Transverse colon (tissue), 4 donors: ENCODE measurements at regions not wholly inside any gene's neighbourhood (a gene's known extent, or its start where the extent isn't known, plus 50 kb on each side); places are given as distances from the start of the nearest gene placed in this dataset.

ENCODE experiments used
- DNase-seq: peaks from one replicate; pipeline ENCODE4 v3.0.0-alpha.2; 2019
- H3K27ac ChIP-seq, 4 donors: fragments of 200-600 bp; sonication (generic); 2 replicates each; pipeline ENCODE4 v1.5.1; 2016 to 2018; ENCODE audit warnings: inconsistent platforms in 4 of 4
- H3K27me3 ChIP-seq: fragments of 200-600 bp; sonication (generic); 2 replicates; pipeline ENCODE4 v1.5.1; 2017; ENCODE audit warnings: inconsistent platforms
- H3K36me3 ChIP-seq, 4 donors: fragments of 200-600 bp; sonication (generic); 2 replicates each; pipeline ENCODE4 v1.5.1; 2017 to 2019; ENCODE audit warnings: inconsistent platforms in 4 of 4
- H3K4me1 ChIP-seq, 4 donors: fragments of 200-600 bp; sonication (generic); 2 replicates each; pipeline ENCODE4 v1.5.1; 2017 to 2020; ENCODE audit warnings: inconsistent platforms in 4 of 4
- H3K4me3 ChIP-seq, 4 donors: fragments of 200-600 bp; sonication (generic); 1 replicate in 1 of 4; 2 replicates in 3 of 4; pipeline versions ENCODE4 v1.5.1 to v1.6.1; 2017 to 2019; ENCODE audit warnings: inconsistent platforms in 4 of 4
- H3K9me3 ChIP-seq, 2 donors: fragments of 200-600 bp; sonication (generic); 2 replicates each; pipeline ENCODE4 v1.5.1; 2017 to 2019; ENCODE audit warnings: inconsistent platforms in 2 of 2
- EP300 ChIP-seq: sonication (generic); formaldehyde crosslinking; IDR thresholded peaks from one replicate; pipeline ENCODE4 v1.6.1; 2017; ENCODE audit warnings: antibody characterized with exemption, low read depth
- POLR2A ChIP-seq: fragments of 450-650 bp; IDR thresholded peaks from one replicate; pipeline ENCODE4 v1.6.1; 2016; ENCODE audit warnings: antibody characterized with exemption, mild to moderate bottlenecking, moderate library complexity
- POLR2AphosphoS5 ChIP-seq, 3 donors: sonication (generic); formaldehyde crosslinking; IDR thresholded peaks; one replicate each; pipeline ENCODE4 v1.6.1; 2016; ENCODE audit warnings: antibody characterized with exemption in 3 of 3
- WGBS, 2 donors: methylation state at CpG; one replicate each; pipeline ENCODE4 v1.1.5; 2018; ENCODE audit warnings: low coverage in 1 of 2; 5-methylcytosine and 5-hydroxymethylcytosine counted together
- in situ Hi-C, 4 donors: fragments of 200-750 bp; cut with MboI; loops; one replicate each; pipeline versions ENCODE4 v1.15.0 to v1.15.1; 2017; ENCODE audit warnings: low sequenced_read_pairs in 3 of 4, low pct_ligation_motif_present in 1 of 4, low pct_unique_long_range_greater_than_20kb in 1 of 4
- intact Hi-C: fragments of 100-400 bp; cut with DNase I; formaldehyde crosslinking; loops from one replicate; pipeline ENCODE4 v1.15.1; 2023; ENCODE audit warnings: low total_unique reads
- TF ChIP-seq, protein P1 (sequence below), 5 experiments: fragments of 200-600 bp in 3 of 5; fragments of 450-650 bp in 2 of 5; sonication (generic) in 3 of 5; IDR thresholded peaks; 1 replicate in 2 of 5; 2 replicates in 3 of 5; pipeline ENCODE4 v1.5.1; 2016 to 2017; ENCODE audit warnings: antibody characterized with exemption in 5 of 5, inconsistent platforms in 3 of 5, mild to moderate bottlenecking in 2 of 5, moderate library complexity in 1 of 5

DNA sequence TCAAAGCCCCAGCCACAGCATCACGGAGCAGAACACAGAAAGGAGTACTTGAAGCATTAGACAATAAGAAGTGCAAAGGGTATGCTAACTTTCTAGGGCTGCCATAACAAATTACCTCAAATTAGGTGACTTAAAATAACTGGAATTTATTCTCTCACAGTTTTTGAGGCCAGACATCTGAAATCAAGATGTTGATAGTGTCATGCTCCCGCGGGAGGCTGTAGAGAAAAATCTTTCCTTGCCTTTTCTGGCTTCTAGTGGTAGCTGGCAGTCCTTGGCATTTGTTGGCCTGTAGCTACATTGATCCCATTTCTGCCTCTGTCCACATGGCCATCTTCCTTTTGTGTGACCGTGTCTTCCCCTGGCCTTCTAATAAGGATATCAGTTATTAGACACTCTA, 51.9 kb upstream of the SPDL1 start:
- TF ChIP-seq, protein P1, sequence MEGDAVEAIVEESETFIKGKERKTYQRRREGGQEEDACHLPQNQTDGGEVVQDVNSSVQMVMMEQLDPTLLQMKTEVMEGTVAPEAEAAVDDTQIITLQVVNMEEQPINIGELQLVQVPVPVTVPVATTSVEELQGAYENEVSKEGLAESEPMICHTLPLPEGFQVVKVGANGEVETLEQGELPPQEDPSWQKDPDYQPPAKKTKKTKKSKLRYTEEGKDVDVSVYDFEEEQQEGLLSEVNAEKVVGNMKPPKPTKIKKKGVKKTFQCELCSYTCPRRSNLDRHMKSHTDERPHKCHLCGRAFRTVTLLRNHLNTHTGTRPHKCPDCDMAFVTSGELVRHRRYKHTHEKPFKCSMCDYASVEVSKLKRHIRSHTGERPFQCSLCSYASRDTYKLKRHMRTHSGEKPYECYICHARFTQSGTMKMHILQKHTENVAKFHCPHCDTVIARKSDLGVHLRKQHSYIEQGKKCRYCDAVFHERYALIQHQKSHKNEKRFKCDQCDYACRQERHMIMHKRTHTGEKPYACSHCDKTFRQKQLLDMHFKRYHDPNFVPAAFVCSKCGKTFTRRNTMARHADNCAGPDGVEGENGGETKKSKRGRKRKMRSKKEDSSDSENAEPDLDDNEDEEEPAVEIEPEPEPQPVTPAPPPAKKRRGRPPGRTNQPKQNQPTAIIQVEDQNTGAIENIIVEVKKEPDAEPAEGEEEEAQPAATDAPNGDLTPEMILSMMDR (IDR thresholded peaks at IDR 0.05): no peak
- TF ChIP-seq POLR2A: no peak
- no peak for TF ChIP-seq EP300
- no peak for TF ChIP-seq POLR2AphosphoS5 (IDR thresholded peaks at IDR 0.05)
- Histone ChIP-seq H3K4me1 (no peaks in the 10 kb centered on the region), H3K27me3 (no peaks in the 10 kb centered on the region), H3K27ac (no peak overlapping the region), H3K9me3 (no peaks in the 10 kb centered on the region), H3K36me3 (no peaks in the 10 kb centered on the region), H3K4me3 (no peak overlapping the region)
- intact Hi-C loops: no loop called here
- WGBS, 2 donors: 82 to 86% methylated on average over 3 to 4 of the region's 4 CpGs
- DNase-seq: no peak
- in situ Hi-C loops: no loop called here

DNA sequence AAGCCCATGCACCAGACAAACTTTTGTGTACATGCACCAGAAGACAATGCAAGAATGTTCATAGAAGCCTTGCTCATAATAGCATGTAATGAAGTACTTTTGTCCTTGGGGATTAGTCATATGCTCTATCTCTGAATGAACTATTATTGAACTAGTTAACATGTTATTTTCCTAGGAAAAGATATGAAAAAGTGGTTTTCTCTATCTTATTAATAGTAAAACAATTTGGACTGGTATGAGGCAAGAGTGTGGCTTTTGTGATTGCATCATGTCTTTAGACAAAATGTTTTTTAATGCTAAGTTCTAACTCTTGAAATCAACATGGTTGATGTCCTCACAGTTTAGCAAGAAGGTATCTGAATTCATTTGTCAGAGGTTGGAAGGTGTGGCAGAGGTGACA, 55.7 kb upstream of the SPDL1 start:
- H3K27ac ChIP-seq: no peak overlapping the region
- H3K27me3 ChIP-seq: no peaks in the 10 kb centered on the region
- H3K36me3 ChIP-seq: no peaks in the 10 kb centered on the region
- no peak for DNase-seq
- no peaks in the 10 kb centered on the region for H3K9me3 ChIP-seq
- in situ Hi-C loops: no loop called here
- intact Hi-C loops: no loop called here
- H3K4me3 ChIP-seq: no peak overlapping the region
- TF ChIP-seq POLR2AphosphoS5 (IDR thresholded peaks at IDR 0.05): no peak
- TF ChIP-seq POLR2A: no peak
- TF ChIP-seq, protein P1 (IDR thresholded peaks at IDR 0.05): no peak
- no peak for TF ChIP-seq EP300
- H3K4me1 ChIP-seq: no peaks in the 10 kb centered on the region

- H3K9me3 ChIP-seq: no peaks in the 10 kb centered on the region
- DNase-seq: no peak
- intact Hi-C loops (no loop called here), in situ Hi-C loops (no loop called here)
- no peaks in the 10 kb centered on the region for H3K36me3 ChIP-seq
- no peak overlapping the region for H3K4me3 ChIP-seq
- TF ChIP-seq, protein P1 (IDR thresholded peaks at IDR 0.05): no peak
- TF ChIP-seq EP300 (no peak), POLR2AphosphoS5 (IDR thresholded peaks at IDR 0.05) (no peak), POLR2A (no peak)
- WGBS, 2 donors: 58% methylated on average over 2 of the region's 2 CpGs; no CpG with 5 or more reads in 1 of the 2 donors
- H3K27me3 ChIP-seq: no peaks in the 10 kb centered on the region
- no peaks in the 10 kb centered on the region for H3K4me1 ChIP-seq
- no peak overlapping the region for H3K27ac ChIP-seq
These were observed 56.5 kb upstream of the SPDL1 start for GRCh38 chr5:169527066-169527465.

GRCh38 chr5:169522851-169523250, 60.7 kb upstream of the SPDL1 start:
- DNase-seq: no peak
- no peak overlapping the region for H3K4me3 ChIP-seq
- H3K27me3 ChIP-seq: no peaks in the 10 kb centered on the region
- TF ChIP-seq, protein P1 (IDR thresholded peaks at IDR 0.05): no peak
- TF ChIP-seq POLR2AphosphoS5 (IDR thresholded peaks at IDR 0.05) (no peak), POLR2A (no peak), EP300 (no peak)
- no peaks in the 10 kb centered on the region for H3K9me3 ChIP-seq
- in situ Hi-C loops (no loop called here), intact Hi-C loops (no loop called here)
- WGBS, 2 donors: 87% methylated on average over 3 of the region's 3 CpGs; no CpG with 5 or more reads in 1 of the 2 donors
- H3K4me1 ChIP-seq: no peaks in the 10 kb centered on the region
- H3K27ac ChIP-seq: no peak overlapping the region
- H3K36me3 ChIP-seq: no peaks in the 10 kb centered on the region
